ENCODE measurements at regions not wholly inside any gene's neighbourhood (a gene's known extent, or its start where the extent isn't known, plus 50 kb on each side); places are given as distances from the start of the nearest gene placed in this dataset.
A peak's percentile ranks its signal among the peaks of the same experiment; 100 is the strongest.

- DNase-seq = no peak
These were observed 61.4 kb downstream of the ZXDA start for GRCh38 chrX:57848857-57849256.

DNA sequence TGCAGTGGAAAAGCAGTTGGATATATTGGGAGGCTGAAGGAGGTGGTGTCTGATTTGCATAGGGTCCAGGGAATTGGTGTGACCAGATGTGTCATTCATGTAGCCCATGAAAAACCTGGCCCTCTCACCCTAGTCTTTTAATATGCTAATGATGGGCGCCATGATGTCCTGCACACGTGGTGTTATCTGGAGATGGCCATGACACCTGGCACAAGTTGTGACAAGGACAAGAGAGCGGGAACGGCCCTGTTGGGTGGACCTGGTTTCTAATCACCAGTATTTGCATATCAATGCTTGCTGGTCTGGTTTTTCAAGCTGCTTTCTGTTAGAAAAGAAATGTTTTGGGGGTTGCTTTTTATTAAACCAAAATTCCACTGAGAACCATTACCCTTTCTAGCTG, 87.4 kb downstream of the ZXDA start:
- no peak for DNase-seq

DNA sequence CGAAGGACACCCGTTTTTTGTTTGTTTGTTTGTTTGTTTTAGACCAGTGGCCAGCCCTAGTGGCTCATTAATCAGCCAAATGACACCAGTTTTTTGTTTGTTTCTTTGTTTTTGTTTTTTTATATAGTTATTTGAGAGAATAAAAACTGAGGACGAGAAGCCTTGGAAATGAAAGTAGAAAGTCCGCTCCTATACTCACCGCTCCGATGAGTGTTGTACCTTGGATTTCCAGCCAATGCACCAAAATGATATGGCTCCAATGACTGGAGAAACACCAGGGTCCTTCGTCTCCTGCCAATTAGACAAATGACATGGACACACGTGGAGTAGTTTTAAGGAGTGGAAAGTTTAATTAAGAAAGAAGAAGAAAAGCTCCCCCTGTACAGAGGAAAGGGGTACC, 87.9 kb downstream of the ZXDA start:
- DNase-seq = no peak

GRCh38 chrX:57821703-57822387, 88.4 kb downstream of the ZXDA start:
- DNase-seq = peak; percentile 60

- DNase-seq = peak; percentile 2
These were observed 93.0 kb downstream of the ZXDA start for GRCh38 chrX:57817302-57817701.

- no peak for DNase-seq
These were observed 92.6 kb upstream of the NLRP2B start for GRCh38 chrX:57772637-57773036.

- no peak for DNase-seq
These were observed 91.6 kb upstream of the NLRP2B start for GRCh38 chrX:57771689-57772088.

- DNase-seq = no peak
These were observed 72.8 kb upstream of the NLRP2B start for GRCh38 chrX:57752866-57753265.

DNA sequence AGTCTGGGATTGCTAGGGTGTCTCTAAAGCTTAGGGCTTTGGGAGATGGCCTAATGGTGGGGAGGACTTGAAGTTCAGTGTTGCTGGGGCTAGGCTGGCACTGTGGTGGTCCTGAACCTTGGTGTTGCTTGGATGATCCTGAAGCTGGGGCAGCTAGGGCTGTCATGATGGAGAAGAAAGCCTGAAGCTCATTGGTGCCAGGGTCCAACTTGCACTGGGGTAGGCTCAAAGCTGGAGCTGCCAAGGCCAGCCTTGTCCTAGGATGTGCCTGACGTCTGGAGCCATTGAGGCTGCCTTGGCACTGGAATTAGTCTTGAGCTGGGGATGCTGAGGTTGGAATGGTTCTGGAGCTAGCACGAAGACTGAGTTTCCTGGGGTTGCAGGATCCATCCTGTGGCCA, 61.0 kb upstream of the NLRP2B start:
- no peak for DNase-seq

GRCh38 chrX:57737881-57738280, 57.8 kb upstream of the NLRP2B start:
- no peak for DNase-seq
